Activated T-cell treated with anti-CD3 and anti-CD28 coated beads, Interleukin-2, amount 50 U/mL, for 4 hours (primary cell): ENCODE measurements at regions not wholly inside any gene's neighbourhood (a gene's known extent, or its start where the extent isn't known, plus 50 kb on each side); places are given as distances from the start of the nearest gene placed in this dataset.
A peak's percentile ranks its signal among the peaks of the same experiment; 100 is the strongest.
"Not testable (repeated sequence)": the region's sequence is repeated elsewhere in the genome, so short reads cannot be mapped to it uniquely, and the experiment has no call there.

Source experiments
- ATAC-seq, 2 donors: fragments of 200-7000 bp; cut with Tn5 transposase; one replicate each; pipeline ENCODE4 v1.10.0; 2021
- DNase-seq: peaks from one replicate; pipeline ENCODE4 v3.0.0-alpha.2; 2020
- H3K27me3 Mint-ChIP-seq: one replicate; pipeline ENCODE4 v1.8.0; 2021; ENCODE audit warnings: low read depth, mixed read lengths
- H3K36me3 Mint-ChIP-seq: one replicate; pipeline ENCODE4 v1.8.0; 2022; ENCODE audit warnings: mixed read lengths; ENCODE audit not compliant: insufficient read depth
- H3K4me1 Mint-ChIP-seq: one replicate; pipeline ENCODE4 v1.8.0; 2021; ENCODE audit warnings: low read depth, mixed read lengths
- H3K4me3 Mint-ChIP-seq: one replicate; pipeline ENCODE4 v1.8.0; 2021; ENCODE audit warnings: mild to moderate bottlenecking, moderate library complexity, mixed read lengths
- H3K9me3 Mint-ChIP-seq: one replicate; pipeline ENCODE4 v1.8.0; 2021; ENCODE audit warnings: mixed read lengths

GRCh38 chr2:110285002-110285401 is 72.7 kb upstream of the MTLN start:
- not testable (repeated sequence) for ATAC-seq, H3K27me3 Mint-ChIP-seq, H3K9me3 Mint-ChIP-seq, H3K4me1 Mint-ChIP-seq, H3K36me3 Mint-ChIP-seq, H3K4me3 Mint-ChIP-seq, DNase-seq

DNA sequence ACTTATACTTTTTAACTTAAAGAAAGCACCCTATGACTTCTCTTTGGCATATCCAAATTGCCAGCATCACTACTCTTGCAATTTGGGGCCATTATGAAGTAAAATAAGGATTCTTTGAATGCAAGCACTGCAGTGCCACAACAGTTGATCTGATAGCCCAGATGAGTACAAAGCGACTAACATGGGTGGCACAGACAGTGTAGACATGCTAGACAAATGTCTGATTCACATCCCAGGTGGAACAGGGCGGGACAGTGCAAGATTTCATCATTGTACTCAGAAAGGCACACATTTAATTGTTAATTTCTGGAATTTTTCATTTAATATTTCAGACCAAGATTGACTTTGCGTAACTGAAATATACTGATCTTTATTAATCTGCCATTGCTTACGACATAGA is 68.5 kb upstream of the MTLN start:
- not testable (repeated sequence) for H3K9me3 Mint-ChIP-seq, ATAC-seq, H3K36me3 Mint-ChIP-seq, H3K4me1 Mint-ChIP-seq, H3K4me3 Mint-ChIP-seq, DNase-seq, H3K27me3 Mint-ChIP-seq

- H3K36me3 Mint-ChIP-seq, H3K4me3 Mint-ChIP-seq, H3K27me3 Mint-ChIP-seq, ATAC-seq, DNase-seq, H3K9me3 Mint-ChIP-seq, H3K4me1 Mint-ChIP-seq: not testable (repeated sequence)
Measured at GRCh38 chr2:110277054-110277453, 64.7 kb upstream of the MTLN start.

- ATAC-seq, H3K27me3 Mint-ChIP-seq, H3K9me3 Mint-ChIP-seq, DNase-seq, H3K4me1 Mint-ChIP-seq, H3K36me3 Mint-ChIP-seq, H3K4me3 Mint-ChIP-seq: not testable (repeated sequence)
Measured at GRCh38 chr2:110276092-110276491, 63.7 kb upstream of the MTLN start.

DNA sequence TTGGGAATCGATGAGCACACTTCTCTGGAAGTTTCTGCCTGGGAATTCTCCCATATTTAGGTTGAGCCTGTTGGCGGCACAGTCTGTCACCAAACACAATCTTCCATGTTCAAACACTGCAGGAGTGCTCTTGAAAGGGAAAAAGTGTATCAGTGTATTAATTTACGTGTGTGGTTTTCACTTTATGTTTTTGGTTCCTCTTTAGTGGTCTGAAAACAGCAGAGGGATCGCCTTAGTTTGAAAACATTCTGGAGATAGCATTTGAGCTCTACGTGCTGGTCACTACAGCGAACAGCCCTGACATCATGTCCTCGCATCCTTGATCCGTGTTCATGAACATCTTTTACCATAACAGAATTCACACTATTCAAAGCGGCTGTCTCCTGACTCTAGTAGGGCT is 57.3 kb upstream of the MTLN start:
- H3K4me3 Mint-ChIP-seq, ATAC-seq, DNase-seq, H3K9me3 Mint-ChIP-seq, H3K4me1 Mint-ChIP-seq, H3K27me3 Mint-ChIP-seq, H3K36me3 Mint-ChIP-seq: not testable (repeated sequence)

DNA sequence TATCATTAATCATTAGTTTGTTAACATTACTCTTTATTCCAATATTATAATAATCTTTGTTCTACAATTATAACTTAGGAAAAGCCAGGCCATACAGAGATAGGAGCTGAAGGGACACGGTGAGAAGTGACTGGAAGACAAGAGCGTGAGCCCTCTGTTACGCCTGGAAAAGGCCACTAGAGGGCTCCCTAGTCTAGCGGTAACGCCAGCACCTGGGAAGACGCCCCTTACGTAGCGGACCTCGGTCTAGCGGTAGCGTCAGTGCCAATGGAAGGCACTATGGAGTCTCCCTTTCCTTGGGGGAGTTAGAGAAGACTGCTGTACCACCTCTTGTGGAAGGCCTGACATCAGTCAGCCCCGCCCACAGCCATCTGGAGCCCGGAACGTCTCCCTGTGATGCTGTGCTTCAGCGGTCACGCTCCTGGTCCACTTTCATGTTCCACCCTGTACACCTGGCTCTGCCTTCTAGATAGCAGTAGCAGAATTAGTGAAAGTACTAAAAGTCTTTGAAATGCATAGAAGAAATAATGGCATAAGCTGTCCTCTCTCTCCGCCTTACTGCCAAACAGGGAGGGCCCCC is 55.6 kb upstream of the MTLN start:
- not testable (repeated sequence) for H3K36me3 Mint-ChIP-seq, H3K27me3 Mint-ChIP-seq, DNase-seq, H3K4me1 Mint-ChIP-seq, H3K9me3 Mint-ChIP-seq
- peak overlapping the region; percentile 29 for H3K4me3 Mint-ChIP-seq
- ATAC-seq = peak; percentile 88 to 89

- not testable (repeated sequence) for DNase-seq, H3K4me3 Mint-ChIP-seq, H3K36me3 Mint-ChIP-seq, H3K9me3 Mint-ChIP-seq, ATAC-seq, H3K4me1 Mint-ChIP-seq, H3K27me3 Mint-ChIP-seq
Measured at GRCh38 chr2:110264804-110265203, 52.5 kb upstream of the MTLN start.

DNA sequence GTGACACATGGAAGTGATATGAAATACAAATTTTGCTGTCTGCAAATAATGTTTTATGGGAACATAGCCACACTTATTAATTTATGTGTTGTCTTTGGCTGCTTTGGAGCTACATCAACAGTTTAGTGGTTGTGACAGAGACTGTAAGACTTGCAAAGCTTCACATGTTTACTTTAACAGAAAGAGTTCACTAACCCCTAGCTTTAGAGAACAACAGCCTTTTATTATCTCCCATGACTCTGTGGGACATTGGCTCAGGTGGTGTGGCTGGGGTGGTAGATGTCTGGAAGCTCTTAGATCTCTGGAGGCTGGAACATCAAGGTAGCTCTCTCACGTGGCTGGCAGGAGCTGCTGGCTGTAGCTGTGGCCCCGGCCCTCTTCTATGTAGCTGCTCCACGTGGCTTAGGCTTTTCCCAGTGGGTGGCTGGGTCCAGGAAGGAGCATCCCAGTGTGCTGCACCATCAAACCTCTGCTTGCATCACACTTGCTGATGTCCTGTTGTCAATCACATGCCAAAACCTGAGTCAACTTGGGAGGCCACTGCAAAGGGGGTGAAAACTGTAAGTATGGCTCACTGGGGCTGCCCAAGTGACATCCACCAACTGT is 51.8 kb upstream of the MTLN start:
- H3K4me1 Mint-ChIP-seq, H3K27me3 Mint-ChIP-seq, H3K4me3 Mint-ChIP-seq, H3K9me3 Mint-ChIP-seq, ATAC-seq, DNase-seq, H3K36me3 Mint-ChIP-seq: not testable (repeated sequence)

- not testable (repeated sequence) for H3K9me3 Mint-ChIP-seq, ATAC-seq, H3K27me3 Mint-ChIP-seq, DNase-seq, H3K4me1 Mint-ChIP-seq, H3K36me3 Mint-ChIP-seq, H3K4me3 Mint-ChIP-seq
Measured at GRCh38 chr2:110263462-110263861, 51.1 kb upstream of the MTLN start.
